HEK293 (cell line): ENCODE measurements at regions not wholly inside any gene's neighbourhood (a gene's known extent, or its start where the extent isn't known, plus 50 kb on each side); places are given as distances from the start of the nearest gene placed in this dataset.

ENCODE experiments used
- CTCF ChIP-seq: fragments of 450-650 bp; formaldehyde crosslinking; IDR thresholded peaks from 2 replicates; pipeline ENCODE4 v1.5.1; 2016; ENCODE audit warnings: missing biosample characterization, missing genetic modification characterization
- KLF7 ChIP-seq: fragments of 450-650 bp; formaldehyde crosslinking; IDR thresholded peaks from 2 replicates; pipeline ENCODE4 v1.5.1; 2016; ENCODE audit warnings: missing biosample characterization, missing genetic modification characterization, borderline replicate concordance
- MZF1 ChIP-seq: fragments of 450-650 bp; formaldehyde crosslinking; IDR thresholded peaks from 2 replicates; pipeline ENCODE4 v1.5.1; 2017; ENCODE audit warnings: missing biosample characterization, missing genetic modification characterization, borderline replicate concordance
- PATZ1 ChIP-seq: fragments of 450-650 bp; formaldehyde crosslinking; IDR thresholded peaks from 2 replicates; pipeline ENCODE4 v1.5.1; 2016; ENCODE audit warnings: missing biosample characterization, missing genetic modification characterization
- ZBTB21 ChIP-seq: fragments of 450-650 bp; formaldehyde crosslinking; IDR thresholded peaks from 2 replicates; pipeline ENCODE4 v1.5.1; 2017; ENCODE audit warnings: missing biosample characterization, missing genetic modification characterization
- ZFHX2 ChIP-seq: fragments of 450-650 bp; formaldehyde crosslinking; conservative IDR thresholded peaks from 2 replicates; pipeline ENCODE4 v1.5.1; 2016; ENCODE audit warnings: missing biosample characterization, missing genetic modification characterization
- ZNF311 ChIP-seq: fragments of 450-650 bp; formaldehyde crosslinking; IDR thresholded peaks from 2 replicates; pipeline ENCODE4 v1.5.1; 2017; ENCODE audit warnings: missing biosample characterization, missing genetic modification characterization, borderline replicate concordance
- ZNF610 ChIP-seq: fragments of 450-650 bp; formaldehyde crosslinking; IDR thresholded peaks from 2 replicates; pipeline ENCODE4 v1.5.1; 2016; ENCODE audit warnings: missing biosample characterization, missing genetic modification characterization, borderline replicate concordance
- ZNF677 ChIP-seq: fragments of 450-650 bp; IDR thresholded peaks from 2 replicates; pipeline ENCODE4 v1.5.0; 2018; ENCODE audit warnings: missing biosample characterization, mild to moderate bottlenecking, missing genetic modification characterization, moderate library complexity

- TF ChIP-seq CTCF: no peak
- TF ChIP-seq KLF7 (tag by site-specific recombination): no peak
- no peak for TF ChIP-seq MZF1
- TF ChIP-seq PATZ1 (tag by site-specific recombination): no peak
- TF ChIP-seq ZBTB21 (tag by site-specific recombination): no peak
- TF ChIP-seq ZNF677: no peak
- no peak for TF ChIP-seq ZNF610
- TF ChIP-seq ZFHX2: no peak
- no peak for TF ChIP-seq ZNF311 (tag by site-specific recombination)
Observed at GRCh38 chr1:70916034-70916427, 131.6 kb downstream of the PTGER3 start.
